Ovary (tissue), 7 donors: ENCODE measurements at regions not wholly inside any gene's neighbourhood (a gene's known extent, or its start where the extent isn't known, plus 50 kb on each side); places are given as distances from the start of the nearest gene placed in this dataset.

ENCODE experiments used
- DNase-seq, 5 donors: peaks; one replicate each; pipeline ENCODE4 v3.0.0-alpha.2; 2019 to 2020
- H3K27ac ChIP-seq, 2 donors: fragments of 200-600 bp; one replicate each; pipeline versions ENCODE4 v1.5.1 to v1.8.0; 2019 to 2022
- H3K27me3 ChIP-seq: fragments of 200-600 bp; one replicate; pipeline ENCODE4 v1.8.0; 2022
- H3K36me3 ChIP-seq: fragments of 200-600 bp; sonication (generic); one replicate; pipeline ENCODE4 v1.5.1; 2019
- H3K4me1 ChIP-seq: one replicate; pipeline ENCODE4 v1.8.1; 2013; ENCODE audit warnings: mild to moderate bottlenecking, moderate library complexity; ENCODE audit not compliant: insufficient read depth
- H3K4me3 ChIP-seq: fragments of 200-600 bp; sonication (generic); one replicate; pipeline ENCODE4 v1.5.1; 2017
- H3K9me3 ChIP-seq, 2 donors: fragments of 200-600 bp in 1 of 2; sonication (generic) in 1 of 2; one replicate each; pipeline versions ENCODE4 v1.5.1 to v1.8.1; 2013 to 2019; ENCODE audit warnings: mild to moderate bottlenecking in 1 of 2, moderate library complexity in 1 of 2
- CTCF ChIP-seq, 3 donors: fragments of 450-650 bp in 2 of 3; fragments of 200-600 bp in 1 of 3; IDR thresholded peaks; one replicate each; pipeline versions ENCODE4 v1.5.1 to v1.8.0; 2016 to 2022; ENCODE audit warnings: antibody characterized with exemption in 3 of 3, mild to moderate bottlenecking in 1 of 3
- EP300 ChIP-seq: sonication (generic); formaldehyde crosslinking; IDR thresholded peaks from one replicate; pipeline ENCODE4 v1.6.1; 2017; ENCODE audit warnings: antibody characterized with exemption
- POLR2A ChIP-seq: fragments of 450-650 bp; IDR thresholded peaks from one replicate; pipeline ENCODE4 v1.6.1; 2017; ENCODE audit warnings: antibody characterized with exemption, mild to moderate bottlenecking, moderate library complexity
- WGBS, 3 donors: extraction: QIAGEN DNeasy Blood & Tissue Kit in 1 of 3; methylation state at CpG; one replicate each; pipeline versions ENCODE4 v1.1.5 to v1.1.7; 2013 to 2017; 5-methylcytosine and 5-hydroxymethylcytosine counted together
- intact Hi-C, 4 donors: fragments of 100-400 bp; cut with DNase I; formaldehyde crosslinking; loops; one replicate each; pipeline versions ENCODE4 v1.11.0 to v1.15.1; 2022 to 2023
- donor health status: DM: no; HTN: no; CAD: no; lungs with moderate emphysema.
- donor health status: DM: no; HTN: no; CAD: no.
- donor health status: Bipolar disorder and iron deficiency.
- donor health status: DM: no; HTN: no; CAD: no.
- donor health status: DM: yes; HTN: yes; CAD: no.

- no peaks in the 10 kb centered on the region for H3K9me3 ChIP-seq
- DNase-seq, result peak in 3 of 5 donors; percentile 45 to 65 (median 55)
- intact Hi-C loops, result loop anchor here in 2 of 4 donors (5.0 to 10.0 kb wide), 3 partner anchors 260 to 520 kb away; no protein-coding TSS in a partner anchor
- H3K36me3 ChIP-seq, result no peaks in the 10 kb centered on the region
- peak overlapping the region; percentile 26 to 94 for H3K27ac ChIP-seq
- peaks cover 61% of the 10 kb centered on the region for H3K4me1 ChIP-seq
- WGBS, 3 donors, result 4 to 11% (median 5%) methylated on average over 12 of the region's 12 CpGs
- H3K4me3 ChIP-seq, result no peak overlapping the region
- no peak for TF ChIP-seq CTCF (IDR thresholded peaks at IDR 0.05)
- TF ChIP-seq EP300, result no peak
- no peak for TF ChIP-seq POLR2A
- H3K27me3 ChIP-seq, result no peaks in the 10 kb centered on the region
Measured at GRCh38 chr2:42962508-42962953, 170.1 kb upstream of the HAAO start.

- Histone ChIP-seq H3K27me3 (no peaks in the 10 kb centered on the region), H3K4me1 (peaks cover 63% of the 10 kb centered on the region), H3K36me3 (no peaks in the 10 kb centered on the region), H3K9me3 (no peaks in the 10 kb centered on the region), H3K27ac (peak overlapping the region; percentile 26 to 94), H3K4me3 (no peak overlapping the region)
- intact Hi-C loops, result loop anchor here in 2 of 4 donors (5.0 to 10.0 kb wide), 3 partner anchors 260 to 520 kb away; no protein-coding TSS in a partner anchor
- TF ChIP-seq EP300, result no peak
- TF ChIP-seq POLR2A, result no peak
- TF ChIP-seq CTCF (IDR thresholded peaks at IDR 0.05), result no peak
- 49 to 54% (median 50%) methylated on average over 7 of the region's 7 CpGs for WGBS, 3 donors
- peak in 2 of 5 donors; percentile 46 to 48 for DNase-seq
Measured at GRCh38 chr2:42961961-42962360, 169.6 kb upstream of the HAAO start.

GRCh38 chr2:42961385-42961811, 169.0 kb upstream of the HAAO start:
- 1 to 3% (median 2%) methylated on average over 15 of the region's 15 CpGs for WGBS, 3 donors

GRCh38 chr2:42960842-42961180, 168.4 kb upstream of the HAAO start:
- Histone ChIP-seq H3K27ac (peak overlapping the region; percentile 62 to 94), H3K9me3 (no peaks in the 10 kb centered on the region), H3K4me1 (peaks cover 61% of the 10 kb centered on the region), H3K27me3 (no peaks in the 10 kb centered on the region), H3K4me3 (no peak overlapping the region), H3K36me3 (no peaks in the 10 kb centered on the region)
- no peak for DNase-seq
- WGBS, 3 donors, result 30 to 44% (median 34%) methylated on average over 6 of the region's 6 CpGs
- intact Hi-C loops, result loop anchor here in 2 of 4 donors (5.0 to 10.0 kb wide), 3 partner anchors 261 to 521 kb away; no protein-coding TSS in a partner anchor
- no peak for TF ChIP-seq EP300

More at GRCh38 chr2:42961385-42961811, 169.0 kb upstream of the HAAO start:
- TF ChIP-seq POLR2A, result no peak
- TF ChIP-seq CTCF (IDR thresholded peaks at IDR 0.05), result no peak
- TF ChIP-seq EP300, result no peak
- no peak overlapping the region for H3K4me3 ChIP-seq
- H3K4me1 ChIP-seq, result peaks cover 63% of the 10 kb centered on the region
- H3K27ac ChIP-seq, result peak overlapping the region; percentile 26 to 94
- H3K27me3 ChIP-seq, result no peaks in the 10 kb centered on the region
- no peaks in the 10 kb centered on the region for H3K9me3 ChIP-seq
- H3K36me3 ChIP-seq, result no peaks in the 10 kb centered on the region
- DNase-seq, result peak; percentile 76 to 86 (median 85)
- intact Hi-C loops, result loop anchor here in 2 of 4 donors (5.0 to 10.0 kb wide), 3 partner anchors 261 to 521 kb away; no protein-coding TSS in a partner anchor
